LNCAP (cell line): ENCODE measurements at regions not wholly inside any gene's neighbourhood (a gene's known extent, or its start where the extent isn't known, plus 50 kb on each side); places are given as distances from the start of the nearest gene placed in this dataset.

Experiments
- CTCF ChIP-seq: fragments of 450-650 bp; IDR thresholded peaks from 2 replicates; pipeline ENCODE4 v1.5.1; 2017; ENCODE audit warnings: mild to moderate bottlenecking

GRCh38 chr4:72843466-72843865, 226.1 kb downstream of the COX18 start:
- no peak for TF ChIP-seq CTCF

GRCh38 chr4:72842323-72842722, 227.2 kb downstream of the COX18 start:
- TF ChIP-seq CTCF, result no peak

- TF ChIP-seq CTCF, result no peak
Observed at GRCh38 chr4:72828864-72829263, 240.7 kb downstream of the COX18 start.

GRCh38 chr4:72827968-72828367, 241.5 kb downstream of the COX18 start:
- no peak for TF ChIP-seq CTCF

- no peak for TF ChIP-seq CTCF
Observed at GRCh38 chr4:72820107-72820506, 249.4 kb downstream of the COX18 start.

GRCh38 chr4:72817012-72817411, 248.0 kb upstream of the ADAMTS3 start:
- TF ChIP-seq CTCF, result no peak

- TF ChIP-seq CTCF, result no peak
Observed at GRCh38 chr4:72814241-72814640, 245.2 kb upstream of the ADAMTS3 start.

- no peak for TF ChIP-seq CTCF
Observed at GRCh38 chr4:72809208-72809607, 240.2 kb upstream of the ADAMTS3 start.
